ENCODE measurements at regions not wholly inside any gene's neighbourhood (a gene's known extent, or its start where the extent isn't known, plus 50 kb on each side); places are given as distances from the start of the nearest gene placed in this dataset.

DNA sequence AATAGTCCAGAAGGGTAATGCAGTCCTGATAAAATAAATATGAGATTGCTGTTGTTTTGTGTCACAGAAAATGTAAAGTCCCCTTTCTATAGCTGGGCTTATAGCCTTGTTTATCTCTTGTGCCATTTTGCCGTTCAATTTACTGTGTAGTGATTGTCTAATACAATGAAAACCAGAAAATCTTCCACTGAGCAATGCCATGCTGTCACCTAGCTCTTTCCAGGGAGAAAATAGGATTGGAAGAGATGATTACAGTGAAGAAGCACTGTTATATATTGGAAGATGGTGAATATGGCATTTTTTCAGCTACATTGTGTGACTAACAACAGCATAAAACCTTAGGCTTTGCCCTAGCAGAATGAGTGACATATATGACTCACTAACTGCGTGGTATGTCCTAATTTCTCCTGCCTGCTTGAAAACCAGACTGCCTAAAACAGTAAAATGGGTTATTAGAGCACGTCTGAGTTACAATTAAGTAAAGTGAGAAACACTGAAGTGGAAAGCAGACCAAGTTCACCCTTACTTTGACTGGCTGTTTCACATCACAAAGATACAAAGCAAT lies 332.4 kb upstream of the ZP4 start:
- TF ChIP-seq, protein P1, sequence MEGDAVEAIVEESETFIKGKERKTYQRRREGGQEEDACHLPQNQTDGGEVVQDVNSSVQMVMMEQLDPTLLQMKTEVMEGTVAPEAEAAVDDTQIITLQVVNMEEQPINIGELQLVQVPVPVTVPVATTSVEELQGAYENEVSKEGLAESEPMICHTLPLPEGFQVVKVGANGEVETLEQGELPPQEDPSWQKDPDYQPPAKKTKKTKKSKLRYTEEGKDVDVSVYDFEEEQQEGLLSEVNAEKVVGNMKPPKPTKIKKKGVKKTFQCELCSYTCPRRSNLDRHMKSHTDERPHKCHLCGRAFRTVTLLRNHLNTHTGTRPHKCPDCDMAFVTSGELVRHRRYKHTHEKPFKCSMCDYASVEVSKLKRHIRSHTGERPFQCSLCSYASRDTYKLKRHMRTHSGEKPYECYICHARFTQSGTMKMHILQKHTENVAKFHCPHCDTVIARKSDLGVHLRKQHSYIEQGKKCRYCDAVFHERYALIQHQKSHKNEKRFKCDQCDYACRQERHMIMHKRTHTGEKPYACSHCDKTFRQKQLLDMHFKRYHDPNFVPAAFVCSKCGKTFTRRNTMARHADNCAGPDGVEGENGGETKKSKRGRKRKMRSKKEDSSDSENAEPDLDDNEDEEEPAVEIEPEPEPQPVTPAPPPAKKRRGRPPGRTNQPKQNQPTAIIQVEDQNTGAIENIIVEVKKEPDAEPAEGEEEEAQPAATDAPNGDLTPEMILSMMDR (conservative IDR thresholded peaks at IDR 0.05; ENCODE audit: low read length) = no peak
- TF ChIP-seq EZH2phosphoT487 (IDR thresholded peaks at IDR 0.05; ENCODE audit: borderline replicate concordance, low read depth, low read length) = no peak

All from OCI-LY7 (cell line).